Activated CD4-positive, alpha-beta T cell treated with anti-CD3 and anti-CD28 coated beads, Interleukin-2, amount 50 U/mL, for 1 hour (primary cell): ENCODE measurements at regions not wholly inside any gene's neighbourhood (a gene's known extent, or its start where the extent isn't known, plus 50 kb on each side); places are given as distances from the start of the nearest gene placed in this dataset.

Experiments used
- DNase-seq: peaks from one replicate; pipeline ENCODE4 v3.0.0-alpha.2; 2020

DNA sequence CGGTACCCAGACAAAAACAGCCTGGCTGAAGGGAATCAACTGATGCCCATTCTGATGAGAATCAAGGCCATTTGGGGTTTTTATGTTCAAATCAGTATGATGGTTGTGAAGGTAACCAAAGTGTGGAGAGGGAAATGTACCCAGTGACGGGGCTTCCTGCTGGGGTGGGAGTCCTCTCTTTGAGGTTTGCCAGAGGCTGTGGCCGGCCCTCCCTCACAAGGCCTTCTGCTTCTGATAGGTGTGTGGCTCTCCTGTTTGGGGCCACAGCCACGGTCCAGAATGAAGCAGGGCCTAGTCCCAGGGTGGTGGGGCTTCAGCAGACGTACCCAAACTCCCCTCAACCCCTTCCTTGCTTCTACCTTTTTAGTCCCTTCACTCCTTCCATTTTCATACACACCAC is 86.7 kb upstream of the NAA20 start:
- no peak for DNase-seq

DNA sequence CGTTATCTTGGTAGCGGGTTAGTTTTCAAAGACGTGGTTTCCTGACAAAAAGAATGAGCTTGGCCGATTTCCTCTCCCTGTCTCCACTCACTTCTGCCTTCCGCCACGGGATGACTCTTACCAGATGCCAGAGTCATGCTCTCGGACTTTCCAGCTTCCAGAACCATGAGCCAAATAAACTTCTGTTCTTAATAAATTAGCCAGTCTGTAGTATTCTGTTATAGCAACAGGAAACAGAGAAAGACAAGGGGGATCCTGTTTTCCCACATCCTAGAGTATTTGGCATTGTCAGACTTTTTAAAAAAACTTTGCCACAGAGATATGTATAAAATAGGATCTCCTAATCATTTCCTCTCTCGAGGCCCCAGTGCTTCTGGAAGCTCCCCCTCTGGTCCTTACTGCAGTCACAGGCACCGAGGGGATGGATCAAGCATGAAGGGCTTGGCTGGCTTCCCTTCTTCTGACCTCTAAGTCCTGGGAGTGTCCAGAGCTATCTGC is 84.9 kb upstream of the NAA20 start:
- no peak for DNase-seq

DNA sequence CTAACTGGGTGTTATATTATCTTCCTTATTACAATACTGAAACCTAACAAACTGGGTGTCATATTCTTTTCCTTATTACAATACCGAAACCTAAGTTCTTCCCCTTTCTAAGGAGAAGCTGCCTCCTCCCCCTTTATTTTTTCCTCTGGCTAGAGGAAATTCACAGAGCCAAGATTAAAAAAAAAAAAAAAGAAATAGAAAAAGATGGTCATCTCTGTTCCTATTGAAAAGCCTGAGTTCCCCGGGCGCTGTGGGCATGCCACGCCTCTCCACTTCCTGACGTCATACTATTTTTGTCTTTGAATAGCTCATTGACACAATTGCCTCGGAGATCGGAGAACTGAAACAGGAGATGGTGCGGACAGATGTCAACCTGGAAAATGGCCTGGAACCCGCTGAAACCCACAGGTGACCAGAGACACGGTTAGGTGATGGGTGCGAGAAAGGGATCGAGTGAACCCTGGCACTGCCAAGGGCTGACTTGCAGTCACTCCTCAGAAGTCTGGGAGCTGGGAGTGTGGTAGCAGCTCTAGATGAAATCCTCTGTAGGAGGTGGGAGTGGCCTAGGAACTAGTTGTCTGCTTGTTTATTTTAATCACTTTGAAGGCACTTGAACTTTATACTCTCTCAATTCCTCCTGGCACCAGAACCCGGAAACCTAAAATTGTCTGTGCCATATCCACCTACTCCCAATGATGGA is 82.2 kb upstream of the NAA20 start:
- DNase-seq: peak; percentile 2

DNA sequence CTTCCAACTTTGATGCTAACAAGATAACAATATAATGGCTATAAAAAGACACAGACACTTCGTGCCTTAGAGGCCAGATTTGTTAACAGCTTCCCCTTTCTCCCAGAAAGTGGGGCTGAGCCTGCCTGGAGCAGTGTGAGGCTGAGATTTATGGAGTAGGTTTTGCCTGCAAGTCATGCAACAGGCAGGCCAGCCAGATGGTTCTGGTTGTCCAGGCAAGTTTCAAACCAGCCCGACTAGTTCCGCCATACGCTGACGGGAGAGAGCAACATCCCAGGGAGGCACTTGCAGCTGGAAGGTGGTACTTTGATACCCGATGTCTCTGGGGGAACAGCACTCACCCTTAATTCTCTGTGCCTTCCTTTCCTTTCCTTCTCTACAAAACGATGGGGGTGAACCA is 81.3 kb upstream of the NAA20 start:
- no peak for DNase-seq

DNA sequence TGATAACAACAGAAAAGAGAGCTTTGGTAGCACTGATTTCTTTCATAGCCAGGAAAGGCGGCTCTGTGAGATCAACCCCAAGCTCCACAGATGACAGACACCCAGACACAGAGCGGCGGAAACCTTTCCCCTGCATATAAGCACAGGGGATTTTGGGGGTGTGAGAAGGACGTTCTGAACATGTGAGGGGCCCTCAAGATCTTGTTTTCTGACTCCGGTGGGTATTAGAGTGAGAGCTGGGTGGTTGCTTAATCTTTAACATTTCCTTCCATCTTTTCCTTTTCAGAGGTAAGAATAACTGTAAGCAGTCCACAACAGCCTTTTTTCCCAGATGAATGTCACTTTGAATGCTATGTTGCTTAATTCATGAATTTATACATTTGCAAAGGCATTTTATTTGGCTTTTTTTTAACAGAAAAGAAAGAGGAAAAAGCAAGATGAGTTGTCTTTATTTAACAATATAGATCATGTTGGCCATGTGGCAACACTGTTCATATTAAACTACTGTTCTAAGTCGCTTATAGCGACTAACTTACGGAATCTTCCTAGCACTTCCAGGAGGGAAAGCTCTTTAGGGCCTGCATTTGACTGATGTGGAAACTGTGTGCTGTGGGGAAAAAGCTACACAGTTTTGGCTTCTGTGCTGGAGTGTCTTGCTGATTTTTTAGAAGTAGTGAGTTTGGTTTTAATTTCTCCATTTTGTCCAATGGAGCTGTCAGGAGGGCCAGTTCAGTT is 80.5 kb upstream of the NAA20 start:
- no peak for DNase-seq

DNA sequence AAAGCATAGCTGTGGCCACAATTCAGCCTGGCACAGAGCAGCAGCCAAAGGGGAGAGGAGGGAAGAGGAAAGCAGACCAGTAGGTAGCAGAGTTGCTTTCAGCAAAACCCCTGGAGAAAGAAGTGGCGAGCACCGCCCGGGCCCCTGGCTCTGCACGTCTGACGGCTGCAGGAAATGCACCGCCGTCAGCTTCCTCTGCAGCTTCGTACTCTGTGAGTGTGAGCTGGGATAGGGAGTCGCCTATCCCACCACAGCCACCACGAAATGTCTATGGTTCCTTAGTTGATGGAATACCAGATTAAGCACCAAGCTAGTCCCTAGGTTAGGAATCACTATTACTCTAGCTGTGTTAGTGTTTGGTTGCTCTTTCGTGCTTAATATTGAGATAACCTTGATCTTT is 79.9 kb upstream of the NAA20 start:
- peak; percentile 2 for DNase-seq

DNA sequence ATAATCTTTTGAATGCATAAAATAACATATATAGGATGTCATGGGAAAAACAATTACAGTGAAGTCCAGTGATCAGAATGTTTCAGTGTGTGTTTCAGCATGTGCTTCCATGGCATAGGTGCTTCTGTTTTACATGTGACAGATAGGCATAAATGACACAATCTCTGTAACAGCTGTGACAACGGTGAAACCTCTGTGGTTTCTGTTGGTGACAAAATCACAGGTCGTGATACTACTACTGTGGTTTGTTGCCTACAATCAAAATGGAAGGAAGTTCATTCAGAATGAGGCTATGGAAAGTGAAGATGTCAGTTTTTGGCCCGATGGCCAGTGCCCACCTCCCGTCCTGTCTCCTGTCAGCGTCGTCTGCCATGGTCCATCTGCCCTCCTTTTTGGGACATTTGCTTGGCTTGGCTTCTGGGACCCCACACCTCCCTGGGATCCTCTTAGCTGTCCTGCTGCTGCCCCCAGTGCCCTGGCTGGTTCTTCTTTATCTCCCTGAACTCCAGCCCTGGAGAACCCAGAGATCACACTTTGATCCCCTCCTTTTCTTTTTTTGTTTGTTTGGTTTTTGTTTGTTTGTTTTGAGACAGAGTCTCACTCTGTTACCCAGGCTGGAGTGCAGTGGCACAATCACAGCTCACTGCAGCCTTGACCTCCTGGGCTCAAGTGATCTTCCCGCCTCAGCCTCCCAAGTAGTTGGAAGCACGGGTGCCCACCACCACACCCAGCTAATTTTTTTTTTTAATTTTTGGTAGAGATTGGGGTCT is 79.3 kb upstream of the NAA20 start:
- DNase-seq: no peak

DNA sequence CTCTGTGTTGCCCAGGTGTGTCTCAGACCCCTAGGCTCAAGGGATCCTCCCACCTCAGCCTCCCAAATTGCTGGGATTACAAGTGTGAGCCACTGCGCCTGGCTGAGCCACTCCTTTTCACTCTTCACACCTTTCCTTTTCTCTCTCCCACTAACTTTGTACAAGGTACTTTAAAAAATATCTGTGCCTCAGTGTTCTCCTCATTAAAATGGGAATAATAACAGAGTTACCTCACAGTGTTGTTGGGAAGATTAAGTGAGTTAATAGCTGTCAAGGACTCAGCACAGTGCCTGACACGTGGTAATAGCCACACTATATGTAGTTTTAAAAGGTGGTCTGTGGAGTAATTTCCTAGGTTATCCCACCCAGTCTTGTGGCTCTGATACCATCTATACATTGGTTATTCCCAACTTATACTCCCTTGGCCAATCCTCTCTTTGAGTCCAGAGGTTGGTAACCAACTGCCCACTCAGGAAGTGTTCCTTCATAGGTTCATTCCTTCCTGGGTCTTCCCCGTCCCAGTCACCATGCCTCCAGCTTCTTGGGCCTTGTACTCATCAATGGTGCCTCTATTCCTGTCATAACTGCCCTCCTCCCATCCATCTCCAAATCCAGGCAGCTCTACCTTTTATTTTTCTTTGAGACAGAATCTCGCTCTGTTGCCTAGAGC is 78.6 kb upstream of the NAA20 start:
- no peak for DNase-seq

DNA sequence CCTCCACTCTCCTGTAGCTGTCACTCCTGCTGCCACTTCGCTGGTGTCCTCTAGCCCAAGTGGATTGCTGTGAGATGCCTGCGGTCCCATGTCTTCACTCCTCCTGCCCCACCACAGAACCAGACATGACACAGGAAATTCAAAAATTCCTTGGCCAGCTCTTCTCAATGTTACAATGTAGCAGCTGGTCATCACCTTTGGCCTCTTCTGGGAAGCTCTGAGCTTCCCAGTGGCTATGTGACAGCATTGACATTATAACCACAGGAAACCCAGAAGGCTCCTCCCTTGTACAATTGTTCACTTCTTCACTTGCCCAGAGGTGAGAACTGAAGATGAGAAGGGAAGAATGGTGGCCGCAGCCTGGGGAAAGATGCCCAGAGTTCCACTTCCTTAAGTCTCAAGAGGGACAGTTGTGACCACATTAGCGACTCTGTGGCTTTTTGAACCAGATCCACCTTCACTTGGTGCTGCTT is 76.1 kb upstream of the NAA20 start:
- DNase-seq: no peak

DNA sequence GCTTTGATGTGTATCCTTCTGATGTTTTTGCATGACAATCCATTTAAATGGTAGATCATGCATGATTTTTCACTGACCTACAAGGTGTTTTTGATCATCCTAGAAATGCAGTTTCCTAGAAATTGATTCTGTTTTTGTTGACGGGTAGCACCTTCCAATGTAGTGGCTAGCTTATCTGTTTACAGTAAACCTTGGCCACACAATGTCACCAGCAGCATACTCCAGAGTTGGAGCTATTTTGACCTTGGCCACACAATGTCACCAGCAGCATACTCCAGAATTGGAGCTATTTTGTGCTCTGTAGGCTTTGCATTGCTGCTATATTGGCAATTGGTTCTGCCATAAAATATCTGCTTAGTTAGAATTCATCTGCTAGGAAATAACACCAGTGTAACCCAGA is 74.6 kb upstream of the NAA20 start:
- DNase-seq: no peak

DNA sequence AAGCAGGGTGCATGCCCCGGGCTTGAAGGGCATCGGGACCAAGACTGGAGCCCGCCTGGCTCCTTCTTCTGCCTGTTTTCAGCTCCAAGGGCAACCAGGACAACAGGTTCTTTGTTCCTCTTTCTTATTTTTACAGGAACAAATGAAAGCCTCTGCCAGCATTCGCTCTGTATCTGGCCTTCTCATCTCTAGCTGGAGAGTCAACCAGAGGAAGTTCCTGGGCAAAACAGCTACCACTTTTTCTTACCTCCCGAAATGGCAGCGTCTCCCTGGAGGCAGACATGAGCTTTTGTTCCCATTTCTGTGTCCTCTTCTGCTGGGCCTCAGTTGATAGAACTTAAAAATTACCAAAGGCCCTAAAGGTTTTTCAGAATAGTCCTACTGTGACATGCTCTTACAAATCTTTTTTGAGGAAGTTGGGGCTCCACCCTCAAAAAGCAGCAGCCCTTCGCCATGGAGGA is 74.1 kb upstream of the NAA20 start:
- DNase-seq: no peak

DNA sequence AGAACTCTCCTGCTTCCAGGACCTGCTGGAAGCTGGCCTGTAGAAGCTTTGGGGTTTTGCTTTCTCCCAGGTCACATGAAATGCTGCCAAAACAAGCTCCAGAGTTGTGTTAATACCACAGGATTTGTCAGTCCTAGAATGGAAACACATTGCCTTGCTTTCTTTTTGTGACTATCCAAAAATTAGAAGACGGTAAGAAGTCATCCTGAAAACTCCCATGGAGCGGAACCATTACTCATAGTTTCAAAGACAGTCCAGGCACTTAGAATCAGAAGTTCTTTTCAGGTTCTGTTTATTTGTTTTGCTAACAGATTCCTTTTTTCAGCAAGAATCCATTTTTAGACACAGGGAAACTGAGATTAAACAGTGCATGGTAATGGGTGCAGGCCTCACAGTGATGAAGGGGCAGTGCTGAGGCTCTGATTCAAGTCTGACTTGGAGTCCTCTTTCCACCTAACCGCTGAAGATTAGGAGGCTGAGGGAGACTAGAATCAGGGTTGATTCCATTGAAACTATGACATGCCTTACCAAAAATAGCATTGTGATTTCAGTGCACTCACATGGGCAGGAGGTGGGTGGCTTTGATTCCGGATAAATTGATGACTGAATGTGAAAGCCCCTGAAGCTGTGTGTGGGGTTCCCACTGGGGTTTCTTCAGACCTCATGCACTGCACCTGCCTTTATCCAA is 72.2 kb upstream of the NAA20 start:
- DNase-seq: no peak

DNA sequence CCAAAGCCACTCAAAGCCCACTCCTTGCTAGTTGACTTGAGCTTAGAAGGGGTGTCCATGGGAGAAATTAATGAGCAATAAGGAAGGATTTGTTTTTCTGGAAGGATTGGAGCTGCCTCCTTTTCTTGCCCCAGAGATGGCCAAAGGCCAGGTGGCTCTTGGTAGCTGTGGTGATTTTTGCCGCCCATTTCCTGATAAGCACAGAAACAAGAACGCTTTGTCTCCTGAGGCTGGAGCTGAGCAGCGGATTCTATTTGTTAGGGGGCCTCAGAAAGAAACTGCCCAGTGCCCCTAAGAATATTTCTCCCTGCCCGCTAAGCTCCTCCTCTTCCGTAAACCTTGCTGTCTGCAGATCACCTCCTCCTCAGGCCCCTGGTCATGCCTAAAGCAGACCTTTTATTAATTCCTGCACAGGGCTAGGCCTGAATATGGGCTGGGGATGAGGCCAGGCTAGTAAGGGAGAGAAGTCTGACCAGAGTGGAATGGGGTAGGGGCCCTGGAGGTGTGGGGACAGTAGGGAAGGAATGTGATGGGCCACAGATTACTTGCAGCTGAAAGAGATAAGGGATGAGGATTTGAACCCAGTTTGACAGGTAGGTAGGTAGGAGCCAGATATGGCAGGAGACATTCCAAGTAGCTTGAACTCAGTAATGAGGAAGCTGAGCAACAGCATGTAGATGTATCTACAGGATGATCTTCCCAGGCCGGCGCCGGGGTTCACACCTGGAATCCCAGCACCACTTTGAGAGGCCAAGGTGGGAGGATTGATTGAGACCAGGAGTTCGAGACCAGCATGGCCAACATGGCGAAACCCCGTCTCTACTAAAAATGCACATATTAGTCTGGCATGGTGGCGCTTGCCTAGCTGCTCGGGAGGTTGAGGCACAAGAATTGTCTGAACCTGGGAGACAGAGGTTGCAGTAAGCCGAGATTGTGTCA is 71.2 kb upstream of the NAA20 start:
- no peak for DNase-seq

DNA sequence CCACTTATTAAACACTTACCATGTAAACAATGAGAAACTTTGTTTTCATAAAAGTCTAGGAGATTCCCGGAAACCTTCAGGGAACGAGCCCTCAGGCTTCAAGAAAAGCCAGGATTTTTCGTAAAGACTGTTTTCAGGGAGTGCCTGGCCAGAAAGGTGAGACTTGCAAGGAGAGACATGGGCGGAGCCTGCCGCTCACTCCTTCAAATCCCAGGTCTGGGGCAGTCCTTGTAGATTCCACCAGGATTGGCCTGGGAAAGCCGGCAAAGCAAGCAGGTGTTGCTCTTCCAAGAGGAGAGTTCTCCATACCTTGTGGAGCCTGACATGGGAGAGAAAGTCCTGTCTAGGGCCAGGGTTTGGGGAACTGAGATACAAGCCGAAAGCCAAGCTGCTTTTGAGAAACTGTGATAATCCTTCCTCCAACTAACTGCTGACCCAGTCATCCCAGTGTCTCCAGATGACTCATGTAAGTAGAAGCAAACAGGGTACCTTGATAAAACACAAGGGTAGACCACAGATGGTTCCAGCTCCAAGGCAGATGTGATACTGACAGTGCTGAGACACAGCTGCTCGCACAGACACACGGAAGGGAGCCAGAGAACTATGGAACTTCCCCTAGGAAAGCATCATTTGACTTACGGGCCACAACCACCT is 69.4 kb upstream of the NAA20 start:
- DNase-seq: no peak

DNA sequence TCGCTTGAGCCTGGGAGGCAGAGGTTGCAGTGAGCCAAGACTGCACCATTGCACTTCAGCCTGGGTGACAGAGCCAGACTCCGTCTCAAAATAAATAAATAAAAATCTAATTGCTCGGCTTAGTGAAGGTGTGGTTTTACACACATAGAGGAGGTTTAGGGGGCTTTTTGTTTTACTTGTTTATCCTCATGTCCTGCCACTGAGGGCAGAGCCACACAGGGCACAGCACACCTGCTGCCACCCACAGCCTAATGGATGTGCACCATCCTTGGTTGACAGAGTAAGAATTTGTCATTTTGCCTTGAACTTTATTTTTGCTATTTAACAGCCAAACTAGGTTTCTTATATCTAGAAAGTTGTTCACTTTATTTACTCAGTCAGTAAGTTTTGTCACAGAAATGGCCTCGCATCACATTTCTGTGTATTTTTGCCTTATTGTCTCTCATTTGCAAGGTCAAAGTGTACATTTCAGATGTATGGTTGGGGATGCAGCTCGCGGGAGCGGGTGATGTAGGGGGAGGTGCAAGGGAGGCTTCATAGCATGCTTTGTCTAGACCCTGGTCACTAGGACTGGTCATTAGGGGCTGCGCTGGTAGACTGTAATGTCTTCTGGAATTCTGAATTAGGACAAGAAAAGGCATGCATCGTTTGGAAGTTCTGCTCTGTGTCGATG is 67.8 kb upstream of the NAA20 start:
- DNase-seq: no peak

DNA sequence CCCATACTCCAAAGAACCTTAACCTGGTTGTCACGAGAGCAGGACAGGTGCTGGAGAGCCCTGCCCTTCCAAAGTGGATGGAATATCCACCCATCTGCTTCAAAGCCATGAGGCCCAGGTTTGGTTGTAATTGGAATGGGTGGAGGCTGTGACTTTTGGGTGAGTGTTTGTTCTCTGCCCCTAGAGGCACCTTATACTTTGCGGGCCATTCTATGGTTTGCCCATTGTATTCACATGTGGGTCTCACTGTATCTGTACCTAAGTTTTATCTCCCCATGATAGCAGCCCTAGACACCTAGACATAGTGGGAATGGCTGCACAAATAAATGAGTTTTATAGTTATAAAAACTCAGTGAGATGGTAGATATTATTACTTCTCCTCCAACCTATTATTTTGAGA is 67.1 kb upstream of the NAA20 start:
- no peak for DNase-seq

DNA sequence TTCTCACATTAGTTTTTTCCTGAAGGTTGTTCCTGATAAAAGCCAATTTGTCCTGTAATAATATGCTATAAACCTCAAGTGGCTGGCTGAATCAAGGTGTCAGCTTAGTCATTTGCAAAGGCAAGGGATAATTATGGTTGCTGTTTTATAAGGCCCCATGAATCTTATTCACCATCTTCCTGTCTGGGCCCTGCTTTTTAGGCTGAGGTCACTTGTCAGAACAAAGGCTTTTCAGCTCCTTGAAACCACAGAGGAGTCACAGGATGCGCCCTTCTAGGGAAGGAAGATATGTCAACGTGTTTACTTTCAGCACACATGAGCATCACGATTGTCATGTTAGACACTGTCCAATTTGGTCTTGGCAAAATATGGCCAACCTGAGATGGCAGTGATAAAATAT is 64.8 kb upstream of the NAA20 start:
- no peak for DNase-seq

DNA sequence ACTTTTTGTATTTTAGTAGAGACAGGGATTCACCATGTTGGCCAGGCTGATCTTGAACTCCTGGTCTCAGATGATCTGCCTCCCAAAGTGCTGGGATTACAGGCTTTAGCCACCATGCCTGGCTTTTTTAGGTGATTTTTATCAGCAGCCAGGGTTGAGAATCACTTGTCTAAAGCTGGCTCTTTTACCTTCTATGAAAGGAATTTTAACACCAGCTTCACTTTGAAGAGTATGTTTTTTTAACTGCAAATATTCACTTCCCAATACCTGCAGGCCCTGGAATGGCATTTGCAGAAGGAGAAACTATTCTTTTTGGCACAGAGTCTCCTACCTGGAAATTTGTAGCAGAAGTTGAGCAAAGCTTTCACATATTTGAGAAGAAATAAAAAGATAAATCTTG is 63.6 kb upstream of the NAA20 start:
- no peak for DNase-seq

DNA sequence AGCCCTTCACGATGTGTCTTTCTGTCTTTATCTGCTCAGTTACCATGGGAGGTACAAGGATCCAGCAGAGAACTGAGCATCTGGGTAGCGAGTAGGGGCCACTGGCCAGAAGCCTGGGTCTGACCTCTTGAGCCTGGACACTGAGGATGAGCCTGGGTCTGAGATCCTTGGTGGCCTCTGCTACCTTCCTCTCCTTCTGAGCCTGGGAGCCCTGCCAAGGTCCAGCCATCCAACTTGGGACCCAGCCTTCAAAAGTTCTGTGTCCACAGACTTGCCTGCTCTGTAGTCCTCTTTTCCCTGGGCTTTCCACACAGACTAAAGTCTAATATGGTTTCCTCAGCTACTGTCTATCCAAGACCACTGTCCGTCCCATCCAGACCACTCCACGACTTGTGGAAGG is 60.2 kb upstream of the NAA20 start:
- no peak for DNase-seq

DNA sequence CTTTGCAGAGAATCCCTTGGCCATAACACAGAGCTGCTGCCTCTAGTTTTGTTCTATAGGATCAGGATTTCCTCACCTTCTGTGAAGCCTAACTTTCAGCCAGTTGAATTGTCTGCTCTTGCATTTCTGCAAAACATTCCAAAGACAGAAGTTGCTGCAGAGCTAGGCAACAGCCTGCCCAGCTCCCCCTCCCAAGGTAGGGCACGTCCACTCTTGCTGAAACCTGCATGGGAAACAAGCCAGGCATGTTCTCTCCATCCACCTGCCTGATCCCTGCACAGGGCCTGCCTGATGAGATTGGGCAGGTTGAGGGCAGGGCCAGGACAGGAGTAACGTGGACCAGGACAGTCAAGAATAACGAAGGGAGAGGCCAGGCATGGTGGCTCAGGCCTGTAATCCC is 58.9 kb upstream of the NAA20 start:
- DNase-seq: no peak
